SH-SY5Y (cell line): ENCODE measurements at regions not wholly inside any gene's neighbourhood (a gene's known extent, or its start where the extent isn't known, plus 50 kb on each side); places are given as distances from the start of the nearest gene placed in this dataset.

Experiments used
- GATA2 ChIP-seq: IDR thresholded peaks from 2 replicates; pipeline ENCODE4 v1.6.1; 2011; ENCODE audit warnings: mild to moderate bottlenecking, low read depth, low read length
- GATA3 ChIP-seq: IDR thresholded peaks from 2 replicates; pipeline ENCODE4 v1.6.1; 2011; ENCODE audit warnings: low read depth, mild to moderate bottlenecking, low read length, moderate library complexity

DNA sequence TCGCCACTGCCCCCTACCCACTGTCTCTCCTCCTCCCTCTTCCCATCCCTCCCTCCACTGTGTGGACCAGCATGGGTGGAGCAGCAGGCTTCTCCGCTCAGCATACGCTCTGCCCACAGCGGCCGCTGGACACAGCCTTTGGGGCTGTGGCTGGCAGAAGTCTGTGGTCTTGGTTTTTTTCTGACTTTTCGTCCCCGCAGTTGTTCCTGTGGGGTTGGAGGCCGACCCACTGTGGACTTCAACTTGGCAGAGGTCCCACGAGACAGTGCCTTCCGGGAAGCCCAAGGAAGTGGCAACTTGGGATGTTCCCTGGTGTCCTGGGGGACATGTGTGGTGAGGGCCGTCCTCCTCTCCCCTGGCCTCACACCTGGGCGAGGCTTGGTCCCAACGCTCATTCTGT lies 162.5 kb upstream of the C1orf174 start:
- TF ChIP-seq GATA2 (no peak), GATA3 (no peak)
